Right hindlimb (tissue), 1 donor: ENCODE measurements at regions not wholly inside any gene's neighbourhood (a gene's known extent, or its start where the extent isn't known, plus 50 kb on each side); places are given as distances from the start of the nearest gene placed in this dataset.
"Not testable (repeated sequence)": the region's sequence is repeated elsewhere in the genome, so short reads cannot be mapped to it uniquely, and the experiment has no call there.

ENCODE experiments used
- DNase-seq: peaks from one replicate; pipeline ENCODE4 v3.0.0-alpha.2; 2018

GRCh38 chr7:106750773-106751172 lies 89.8 kb upstream of the CCDC71L start:
- DNase-seq = no peak

- DNase-seq = no peak
These were observed 91.4 kb upstream of the CCDC71L start for GRCh38 chr7:106752367-106752766.

- not testable (repeated sequence) for DNase-seq
These were observed 94.1 kb upstream of the CCDC71L start for GRCh38 chr7:106755024-106755423.

GRCh38 chr7:106755641-106756040 lies 94.7 kb upstream of the CCDC71L start:
- DNase-seq = no peak

GRCh38 chr7:106756071-106756470 lies 95.1 kb upstream of the CCDC71L start:
- DNase-seq = no peak

GRCh38 chr7:106756884-106757283 lies 95.9 kb upstream of the CCDC71L start:
- DNase-seq = no peak

GRCh38 chr7:106757846-106758245 lies 96.9 kb upstream of the CCDC71L start:
- peak; percentile 22 for DNase-seq

- not testable (repeated sequence) for DNase-seq
These were observed 101.9 kb upstream of the CCDC71L start for GRCh38 chr7:106762845-106763244.

GRCh38 chr7:106763717-106764116 lies 101.4 kb upstream of the PIK3CG start:
- no peak for DNase-seq

- no peak for DNase-seq
These were observed 99.2 kb upstream of the PIK3CG start for GRCh38 chr7:106765727-106766355.

GRCh38 chr7:106766551-106766950 lies 98.5 kb upstream of the PIK3CG start:
- no peak for DNase-seq

GRCh38 chr7:106767078-106767477 lies 98.0 kb upstream of the PIK3CG start:
- no peak for DNase-seq

- no peak for DNase-seq
These were observed 97.4 kb upstream of the PIK3CG start for GRCh38 chr7:106767498-106768323.

- DNase-seq = no peak
These were observed 96.7 kb upstream of the PIK3CG start for GRCh38 chr7:106768324-106768751.

- DNase-seq = no peak
These were observed 94.9 kb upstream of the PIK3CG start for GRCh38 chr7:106770191-106770590.

- no peak for DNase-seq
These were observed 92.4 kb upstream of the PIK3CG start for GRCh38 chr7:106772655-106773108.

GRCh38 chr7:106773228-106773627 lies 91.9 kb upstream of the PIK3CG start:
- no peak for DNase-seq

GRCh38 chr7:106773721-106774120 lies 91.4 kb upstream of the PIK3CG start:
- DNase-seq = no peak

GRCh38 chr7:106774213-106774767 lies 90.8 kb upstream of the PIK3CG start:
- no peak for DNase-seq

- no peak for DNase-seq
These were observed 90.1 kb upstream of the PIK3CG start for GRCh38 chr7:106774768-106775551.

GRCh38 chr7:106775552-106775936 lies 89.5 kb upstream of the PIK3CG start:
- DNase-seq = no peak

- no peak for DNase-seq
These were observed 89.0 kb upstream of the PIK3CG start for GRCh38 chr7:106775975-106776607.
